COLO829 (cell line): ENCODE measurements at regions not wholly inside any gene's neighbourhood (a gene's known extent, or its start where the extent isn't known, plus 50 kb on each side); places are given as distances from the start of the nearest gene placed in this dataset.

Experiments used
- DNase-seq: peaks from one replicate; pipeline ENCODE4 v3.0.0; 2012; ENCODE audit warnings: low spot score

GRCh38 chr5:2024986-2025721 is 142.4 kb upstream of the IRX4 start:
- no peak for DNase-seq

DNA sequence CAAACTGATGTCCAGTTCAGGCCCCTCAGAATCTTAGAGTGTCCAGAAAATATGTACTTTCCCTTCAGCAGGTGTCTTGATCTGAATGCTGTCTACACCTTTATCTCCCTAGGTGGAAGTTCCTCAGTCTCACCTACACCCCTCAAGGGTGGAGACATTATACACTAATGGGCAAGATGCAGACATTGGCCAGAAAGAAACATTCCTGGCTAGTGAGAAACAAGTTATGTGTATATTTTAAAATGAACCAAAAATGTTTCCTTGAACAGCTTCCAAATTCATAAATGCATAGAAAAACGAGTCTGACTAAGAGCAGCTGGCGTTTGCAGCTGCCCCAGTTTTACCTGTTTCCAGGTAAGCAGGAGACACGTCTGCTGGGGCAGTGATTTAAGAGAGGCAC is 140.5 kb upstream of the IRX4 start:
- DNase-seq: no peak

DNA sequence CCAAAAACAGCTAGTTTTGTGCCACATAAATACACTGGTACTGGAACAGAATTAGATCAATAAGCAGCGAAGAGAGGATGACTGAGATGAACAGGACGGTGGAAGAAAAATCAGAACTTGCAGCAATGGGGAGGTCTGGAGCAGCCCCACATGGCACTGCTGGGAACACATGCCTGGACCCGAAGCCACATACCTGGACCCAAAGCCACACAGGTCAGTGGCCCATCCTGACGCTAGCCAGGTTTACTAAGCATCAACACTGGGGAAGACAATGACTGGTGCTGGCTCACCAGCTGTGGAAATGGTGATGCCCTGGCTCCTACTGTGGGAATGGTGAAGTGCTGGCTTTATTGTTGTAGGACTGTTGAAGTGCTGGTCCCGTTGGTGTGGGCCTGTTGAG is 139.7 kb upstream of the IRX4 start:
- no peak for DNase-seq

DNA sequence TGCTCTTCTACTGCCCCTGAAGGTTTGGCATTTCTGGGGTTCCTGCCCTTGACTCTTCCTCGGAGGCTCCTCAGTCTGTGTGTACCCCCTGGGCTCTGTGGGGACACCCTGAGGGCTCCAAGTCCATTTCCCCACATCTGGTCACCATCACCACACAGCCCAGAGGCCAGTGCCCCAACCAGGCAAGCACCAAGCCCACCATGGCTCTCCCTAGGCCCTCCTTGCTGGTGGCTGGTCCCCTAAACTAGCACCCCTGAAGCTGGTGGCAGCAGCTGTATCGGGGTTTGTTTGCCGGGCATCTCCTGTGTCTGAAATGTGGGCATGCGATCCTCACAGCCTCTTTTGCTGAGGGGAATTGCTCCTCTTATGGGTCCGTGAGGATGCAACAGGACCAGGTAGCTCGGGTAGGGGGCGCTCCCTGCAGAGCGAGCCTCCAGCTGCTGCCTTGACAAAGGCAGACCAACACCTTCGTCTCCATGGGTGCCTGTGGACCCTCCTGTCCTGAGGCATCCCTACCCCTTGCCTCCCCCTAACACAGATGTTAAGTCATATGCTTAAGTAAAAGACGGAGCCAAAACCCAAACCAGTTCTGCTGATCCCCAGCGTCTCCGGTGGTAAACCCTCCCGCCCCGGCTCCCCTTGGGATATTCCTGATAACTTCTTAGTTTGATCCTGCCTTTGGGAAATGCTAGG is 138.9 kb upstream of the IRX4 start:
- no peak for DNase-seq

- no peak for DNase-seq
These were observed 138.0 kb upstream of the IRX4 start for GRCh38 chr5:2020730-2021129.

DNA sequence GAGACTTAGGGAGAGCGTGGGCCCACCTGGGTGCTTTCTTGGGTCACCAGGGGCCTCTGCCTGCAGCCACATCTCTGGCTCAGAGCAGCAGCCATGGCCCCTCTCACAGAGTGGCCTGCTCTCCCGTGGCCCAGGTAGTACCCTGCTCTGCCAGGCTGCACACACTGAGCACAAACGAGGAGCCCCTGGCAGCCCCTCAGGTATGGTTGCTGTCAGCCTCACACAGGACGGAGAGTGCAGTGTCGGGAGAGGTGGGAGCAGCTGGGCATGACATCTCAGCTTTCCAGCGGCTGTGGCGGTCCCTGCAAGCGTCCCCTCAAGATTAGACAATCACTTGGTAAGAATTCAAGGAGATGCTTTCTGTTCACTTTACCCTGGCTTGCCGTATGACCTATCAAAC is 137.0 kb upstream of the IRX4 start:
- DNase-seq: no peak

DNA sequence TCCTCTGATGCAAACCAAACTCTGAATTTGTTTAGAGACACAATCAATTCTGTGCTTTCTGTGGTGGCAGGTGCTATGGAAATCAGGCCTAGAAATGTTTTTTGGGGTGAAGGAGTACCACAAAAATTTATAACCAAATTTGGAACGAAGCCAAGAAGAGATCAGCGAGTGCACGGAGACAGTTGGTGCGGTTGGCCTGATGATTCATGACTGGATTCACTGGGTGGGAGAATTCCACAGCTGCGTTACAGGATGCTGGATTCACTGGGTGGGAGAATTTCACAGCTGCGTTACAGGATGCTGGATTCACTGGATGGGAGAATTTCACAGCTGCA is 135.6 kb upstream of the IRX4 start:
- no peak for DNase-seq

DNA sequence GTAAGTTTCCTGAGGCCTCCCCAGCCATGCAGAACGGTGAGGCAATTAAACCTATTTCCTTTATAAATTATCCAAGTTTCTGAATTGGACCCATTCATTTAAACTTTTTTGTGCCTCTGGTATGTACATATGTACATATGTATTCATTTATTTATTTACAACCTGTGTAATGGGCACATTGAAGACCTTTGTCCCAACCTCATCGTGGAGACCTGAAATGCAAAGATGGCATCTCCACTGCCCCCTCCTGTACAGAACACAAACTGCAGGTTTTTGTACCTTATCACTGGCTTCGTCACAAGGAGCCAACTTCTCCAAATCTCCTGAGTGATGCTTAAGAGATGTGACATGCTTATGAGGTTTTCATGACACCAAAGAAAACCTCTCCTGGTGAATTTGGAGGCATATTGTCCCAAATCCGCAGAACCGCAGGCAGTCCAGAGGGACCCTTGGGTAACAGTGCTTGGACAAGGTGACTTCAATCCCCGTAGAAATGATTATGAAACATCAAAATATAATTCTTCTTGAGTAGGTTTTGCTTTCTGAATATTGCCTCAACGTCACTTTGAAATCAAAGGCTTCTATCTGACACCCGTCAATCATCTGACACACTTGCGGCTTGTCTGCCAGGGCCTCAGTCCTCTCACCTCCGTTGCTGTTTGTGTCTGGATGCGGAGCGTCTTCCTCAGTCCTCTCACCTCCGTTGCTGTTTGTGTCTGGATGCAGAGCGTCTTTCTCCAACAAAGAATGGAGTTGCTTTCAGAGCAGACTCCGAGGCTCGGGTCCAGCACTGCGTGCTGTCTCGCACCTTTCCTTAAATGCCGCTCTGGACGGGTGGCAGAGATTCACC is 135.0 kb upstream of the IRX4 start:
- no peak for DNase-seq

DNA sequence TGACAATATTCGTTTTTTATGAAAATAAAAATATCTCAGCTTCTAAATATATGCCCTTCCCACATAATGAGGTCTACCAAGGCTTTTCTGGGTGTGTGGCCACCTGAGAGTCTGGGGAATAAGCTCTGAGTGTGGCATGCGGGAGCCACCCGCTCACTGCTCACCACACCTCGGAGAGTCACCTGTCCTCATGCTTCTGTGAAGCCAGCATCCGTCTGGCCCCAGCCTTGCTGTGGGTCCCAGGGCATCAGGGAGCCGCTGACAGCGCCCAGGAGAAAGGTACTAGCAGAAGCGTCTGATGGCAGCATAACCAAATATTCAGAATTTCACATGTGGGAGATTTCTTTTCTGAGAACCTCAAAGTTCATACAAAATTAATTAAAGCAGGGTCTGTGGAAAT is 133.2 kb upstream of the IRX4 start:
- no peak for DNase-seq

GRCh38 chr5:2015124-2015848 is 132.6 kb upstream of the IRX4 start:
- no peak for DNase-seq

GRCh38 chr5:2014058-2014610 is 131.4 kb upstream of the IRX4 start:
- DNase-seq: no peak

- no peak for DNase-seq
These were observed 130.8 kb upstream of the IRX4 start for GRCh38 chr5:2013301-2014057.

GRCh38 chr5:2012885-2013284 is 130.2 kb upstream of the IRX4 start:
- no peak for DNase-seq

GRCh38 chr5:2011481-2012411 is 129.0 kb upstream of the IRX4 start:
- DNase-seq: no peak

- DNase-seq: no peak
These were observed 128.2 kb upstream of the IRX4 start for GRCh38 chr5:2010940-2011339.

DNA sequence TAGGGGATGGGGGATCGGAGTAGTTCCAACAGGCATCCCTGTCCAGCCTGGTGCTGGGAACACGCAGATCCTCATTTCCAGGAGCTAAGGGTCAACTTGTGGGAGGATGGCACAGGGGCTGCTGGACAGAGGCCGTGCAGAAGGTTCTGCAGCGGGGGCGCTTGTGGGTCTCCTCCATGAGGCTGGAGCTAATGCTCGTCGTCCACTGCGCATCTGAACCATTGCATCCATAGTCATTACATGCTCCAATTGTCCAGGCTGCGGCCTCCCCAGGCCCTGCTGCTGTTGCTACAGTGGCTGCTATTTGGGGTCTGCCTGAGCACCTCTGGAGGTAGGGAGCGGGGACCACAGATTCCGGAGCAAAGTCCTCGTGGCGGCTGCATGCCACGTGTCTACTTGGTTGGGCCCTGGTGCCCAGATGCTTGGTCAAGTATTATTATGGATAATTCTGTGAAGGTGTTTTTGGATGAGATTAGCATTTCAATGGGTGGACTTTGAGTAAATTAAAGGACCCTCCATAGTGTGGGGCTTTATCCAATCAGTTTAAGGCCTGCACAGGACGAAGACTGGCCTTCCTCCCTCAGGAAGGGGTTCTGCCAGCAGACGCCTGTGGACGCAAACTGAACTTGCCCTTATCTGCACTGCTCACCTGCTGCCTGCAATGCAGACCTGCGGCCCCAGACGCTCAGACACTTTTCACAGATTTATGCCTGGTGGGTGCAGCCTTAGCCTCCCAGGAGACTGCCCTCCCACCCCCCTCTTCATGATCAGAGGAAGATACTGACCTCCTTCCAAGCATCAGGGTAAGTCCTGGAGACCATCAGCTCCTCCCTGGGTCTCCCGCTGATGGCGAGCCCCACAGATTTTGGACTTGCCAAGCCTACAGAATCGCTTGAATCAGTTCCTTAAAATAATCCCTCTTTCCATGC is 127.5 kb upstream of the IRX4 start:
- no peak for DNase-seq

DNA sequence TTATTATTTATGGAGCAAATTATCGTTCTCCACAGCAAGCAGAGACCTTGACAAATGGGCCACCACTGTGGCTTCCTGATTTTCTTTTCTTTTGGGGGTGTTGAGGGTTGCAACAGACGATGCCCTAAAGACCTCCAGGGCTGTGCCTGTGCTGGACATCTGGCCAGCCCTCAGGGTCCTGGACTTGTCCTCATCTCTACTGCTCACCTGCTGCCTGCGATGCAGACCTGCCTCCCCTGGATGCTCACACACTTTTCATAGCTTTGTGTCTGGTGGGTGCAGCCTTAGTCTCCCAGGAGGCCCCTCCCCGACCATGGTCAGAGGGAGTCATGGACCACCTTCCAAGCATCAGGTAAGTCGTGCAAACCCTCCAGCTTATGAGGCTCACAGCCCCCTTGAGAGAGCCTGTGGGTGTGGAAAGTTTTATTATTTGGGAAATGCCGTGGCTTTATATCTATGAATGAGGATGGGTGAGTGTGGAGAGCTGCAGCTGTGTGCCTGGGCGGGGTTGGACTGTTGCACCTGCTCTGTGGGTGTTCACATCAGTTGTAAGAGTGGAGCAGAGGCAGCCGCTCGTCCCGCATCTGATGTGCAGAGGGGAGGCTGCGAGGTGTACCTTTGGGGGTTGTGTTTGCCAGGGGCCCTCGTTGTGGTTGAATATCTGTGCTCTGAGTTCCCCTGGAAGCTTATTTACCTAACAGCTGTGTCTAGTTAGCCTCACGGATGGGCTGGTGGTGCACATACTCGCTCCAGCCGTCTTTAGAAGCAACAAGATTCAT is 126.3 kb upstream of the IRX4 start:
- no peak for DNase-seq

DNA sequence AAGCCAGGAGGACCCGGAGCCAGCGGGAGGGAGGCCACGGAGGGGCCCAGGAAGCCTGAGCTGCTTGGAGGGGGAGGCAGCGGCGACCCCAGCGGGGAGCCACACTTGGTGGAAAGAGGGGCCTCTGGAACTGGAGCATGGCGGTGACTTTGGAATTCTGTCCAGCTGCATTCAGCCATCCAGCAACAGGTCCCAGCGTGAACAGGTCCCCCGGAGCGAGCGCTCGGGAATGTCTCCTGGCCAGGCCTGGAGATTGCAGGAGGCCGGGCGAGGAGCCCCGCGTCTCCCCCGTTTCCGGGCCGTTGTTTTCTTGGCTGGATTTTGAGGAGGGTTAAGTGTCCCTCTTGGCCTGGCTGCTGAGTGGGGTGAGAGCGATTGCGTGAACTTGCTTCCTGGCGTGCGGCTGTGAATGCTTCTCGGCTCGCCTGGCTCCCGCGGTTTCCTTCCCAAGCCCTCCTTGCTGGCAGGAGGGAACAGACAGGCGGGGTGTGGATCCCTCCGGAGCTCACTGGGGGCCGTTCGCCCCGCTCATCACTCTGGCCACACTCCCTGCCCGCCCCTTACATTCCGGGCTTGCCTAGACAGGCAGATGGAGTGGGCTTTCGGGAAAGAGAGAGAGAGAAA is 125.3 kb upstream of the IRX4 start:
- no peak for DNase-seq
